ENCODE measurements at regions not wholly inside any gene's neighbourhood (a gene's known extent, or its start where the extent isn't known, plus 50 kb on each side); places are given as distances from the start of the nearest gene placed in this dataset.

DNA sequence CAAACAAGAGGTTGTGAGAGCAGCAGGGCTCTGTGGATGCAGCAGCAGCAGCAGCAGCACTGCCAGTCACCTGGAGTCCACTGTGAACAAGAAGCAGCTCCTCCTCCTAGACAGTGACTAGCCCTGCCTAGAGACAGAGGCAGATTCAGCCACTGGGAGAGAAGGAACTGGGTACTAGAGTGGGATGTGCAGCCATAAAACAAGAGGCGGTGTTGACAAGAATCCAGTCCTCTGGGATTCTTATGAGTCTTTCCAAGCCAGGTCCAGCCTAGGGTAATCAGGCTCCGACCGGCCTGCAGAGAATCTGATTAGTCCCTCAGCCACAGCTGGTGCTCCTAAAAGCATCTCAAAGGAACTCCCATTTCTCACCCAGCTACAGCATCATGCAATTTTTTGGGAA lies 83.9 kb upstream of the USP47 start:
- Histone ChIP-seq H3K4me3 (no peak overlapping the region), H3K27ac (no peak overlapping the region), H3K4me1 (ENCODE audit: control insufficient read depth in 1 of 2, low read depth in 2 of 2) (no peaks in the 10 kb centered on the region), H3K27me3 (replicated peaks; ENCODE audit: insufficient read depth) (no peaks in the 10 kb centered on the region), H3K36me3 (no peaks in the 10 kb centered on the region), H3K9me3 (no peaks in the 10 kb centered on the region)
- TF ChIP-seq, protein P1, sequence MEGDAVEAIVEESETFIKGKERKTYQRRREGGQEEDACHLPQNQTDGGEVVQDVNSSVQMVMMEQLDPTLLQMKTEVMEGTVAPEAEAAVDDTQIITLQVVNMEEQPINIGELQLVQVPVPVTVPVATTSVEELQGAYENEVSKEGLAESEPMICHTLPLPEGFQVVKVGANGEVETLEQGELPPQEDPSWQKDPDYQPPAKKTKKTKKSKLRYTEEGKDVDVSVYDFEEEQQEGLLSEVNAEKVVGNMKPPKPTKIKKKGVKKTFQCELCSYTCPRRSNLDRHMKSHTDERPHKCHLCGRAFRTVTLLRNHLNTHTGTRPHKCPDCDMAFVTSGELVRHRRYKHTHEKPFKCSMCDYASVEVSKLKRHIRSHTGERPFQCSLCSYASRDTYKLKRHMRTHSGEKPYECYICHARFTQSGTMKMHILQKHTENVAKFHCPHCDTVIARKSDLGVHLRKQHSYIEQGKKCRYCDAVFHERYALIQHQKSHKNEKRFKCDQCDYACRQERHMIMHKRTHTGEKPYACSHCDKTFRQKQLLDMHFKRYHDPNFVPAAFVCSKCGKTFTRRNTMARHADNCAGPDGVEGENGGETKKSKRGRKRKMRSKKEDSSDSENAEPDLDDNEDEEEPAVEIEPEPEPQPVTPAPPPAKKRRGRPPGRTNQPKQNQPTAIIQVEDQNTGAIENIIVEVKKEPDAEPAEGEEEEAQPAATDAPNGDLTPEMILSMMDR (IDR thresholded peaks at IDR 0.05): no peak
- ATAC-seq (ENCODE audit: insufficient number of reproducible peaks, low FRiP score, low read depth) (no peak), DNase-seq (ENCODE audit: low spot score) (no peak)

DNA sequence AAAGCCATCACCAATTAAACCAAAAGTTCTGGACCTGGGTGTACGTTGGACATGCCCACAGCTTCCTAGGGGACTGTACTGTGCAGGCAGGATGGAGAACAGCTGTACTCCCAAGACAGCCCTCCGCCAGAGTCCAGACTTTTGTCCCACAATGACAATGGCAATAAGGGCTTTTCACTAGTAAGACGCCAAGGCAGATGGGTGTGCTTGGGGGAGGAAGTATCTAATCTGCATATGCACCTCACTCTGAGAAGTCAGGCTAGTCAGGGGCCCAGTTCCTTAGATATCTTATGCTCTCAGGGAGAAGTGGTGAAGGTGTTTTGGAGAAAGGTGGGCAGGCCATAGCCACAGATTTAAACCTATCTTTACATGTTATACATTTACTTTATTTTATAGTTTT lies 85.1 kb upstream of the USP47 start:
- H3K27ac ChIP-seq: no peak overlapping the region
- no peaks in the 10 kb centered on the region for H3K9me3 ChIP-seq
- ATAC-seq (ENCODE audit: insufficient number of reproducible peaks, low FRiP score, low read depth) (no peak), DNase-seq (ENCODE audit: low spot score) (no peak)
- H3K4me1 ChIP-seq (ENCODE audit: control insufficient read depth in 1 of 2, low read depth in 2 of 2): no peaks in the 10 kb centered on the region
- TF ChIP-seq, protein P1 (IDR thresholded peaks at IDR 0.05): no peak
- no peak overlapping the region for H3K4me3 ChIP-seq
- H3K27me3 ChIP-seq (replicated peaks; ENCODE audit: insufficient read depth): no peaks in the 10 kb centered on the region
- H3K36me3 ChIP-seq: no peaks in the 10 kb centered on the region

DNA sequence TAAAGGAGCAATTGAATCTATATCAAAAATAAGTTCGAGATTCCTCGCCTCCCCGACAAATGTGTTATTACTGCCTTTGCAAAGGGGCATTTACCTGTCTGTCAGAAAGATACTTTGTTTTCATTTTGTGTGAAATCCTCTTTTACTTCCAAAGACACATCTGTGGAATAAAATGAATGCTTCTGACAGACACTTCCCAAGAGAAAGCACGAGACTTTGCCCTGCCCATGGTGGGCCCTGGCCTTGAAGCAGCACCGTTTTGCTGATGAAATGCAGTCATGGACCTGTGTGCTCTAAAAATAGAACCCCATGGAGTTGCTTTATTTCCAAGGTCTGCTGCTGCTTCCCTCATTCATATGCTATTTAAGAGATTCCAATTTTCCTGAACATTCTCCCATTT lies 85.9 kb upstream of the USP47 start:
- Histone ChIP-seq H3K9me3 (no peaks in the 10 kb centered on the region), H3K27me3 (replicated peaks; ENCODE audit: insufficient read depth) (no peaks in the 10 kb centered on the region), H3K4me3 (no peak overlapping the region), H3K4me1 (ENCODE audit: control insufficient read depth in 1 of 2, low read depth in 2 of 2) (no peaks in the 10 kb centered on the region), H3K27ac (no peak overlapping the region), H3K36me3 (no peaks in the 10 kb centered on the region)
- no peak for ATAC-seq (ENCODE audit: insufficient number of reproducible peaks, low FRiP score, low read depth)
- TF ChIP-seq, protein P1 (IDR thresholded peaks at IDR 0.05): no peak
- no peak for DNase-seq (ENCODE audit: low spot score)

DNA sequence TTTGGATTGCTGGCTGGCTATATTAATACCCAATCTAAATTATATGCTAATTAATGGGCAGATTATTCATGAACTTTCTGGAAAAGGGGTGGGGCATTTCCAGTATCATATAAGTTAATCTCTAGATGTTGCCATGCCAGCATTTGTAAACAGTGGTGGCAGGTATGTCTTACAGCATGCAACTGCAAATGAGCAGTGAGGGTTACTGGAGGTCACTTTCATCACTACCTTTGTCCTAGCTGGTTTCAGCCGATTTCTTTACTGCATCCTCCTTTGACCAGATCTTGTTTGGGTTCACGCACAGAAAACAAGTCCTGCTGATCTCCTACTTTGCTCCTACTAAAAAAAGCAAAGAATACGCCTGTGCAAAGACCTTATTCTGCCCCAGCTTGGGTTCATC lies 89.1 kb upstream of the USP47 start:
- H3K36me3 ChIP-seq: no peaks in the 10 kb centered on the region
- no peaks in the 10 kb centered on the region for H3K9me3 ChIP-seq
- no peak overlapping the region for H3K4me3 ChIP-seq
- no peaks in the 10 kb centered on the region for H3K27me3 ChIP-seq (replicated peaks; ENCODE audit: insufficient read depth)
- H3K27ac ChIP-seq: no peak overlapping the region
- DNase-seq (ENCODE audit: low spot score): no peak
- H3K4me1 ChIP-seq (ENCODE audit: control insufficient read depth in 1 of 2, low read depth in 2 of 2): peaks cover 5% of the 10 kb centered on the region in 2 donors
- TF ChIP-seq, protein P1 (IDR thresholded peaks at IDR 0.05): no peak
- no peak for ATAC-seq (ENCODE audit: insufficient number of reproducible peaks, low FRiP score, low read depth)

DNA sequence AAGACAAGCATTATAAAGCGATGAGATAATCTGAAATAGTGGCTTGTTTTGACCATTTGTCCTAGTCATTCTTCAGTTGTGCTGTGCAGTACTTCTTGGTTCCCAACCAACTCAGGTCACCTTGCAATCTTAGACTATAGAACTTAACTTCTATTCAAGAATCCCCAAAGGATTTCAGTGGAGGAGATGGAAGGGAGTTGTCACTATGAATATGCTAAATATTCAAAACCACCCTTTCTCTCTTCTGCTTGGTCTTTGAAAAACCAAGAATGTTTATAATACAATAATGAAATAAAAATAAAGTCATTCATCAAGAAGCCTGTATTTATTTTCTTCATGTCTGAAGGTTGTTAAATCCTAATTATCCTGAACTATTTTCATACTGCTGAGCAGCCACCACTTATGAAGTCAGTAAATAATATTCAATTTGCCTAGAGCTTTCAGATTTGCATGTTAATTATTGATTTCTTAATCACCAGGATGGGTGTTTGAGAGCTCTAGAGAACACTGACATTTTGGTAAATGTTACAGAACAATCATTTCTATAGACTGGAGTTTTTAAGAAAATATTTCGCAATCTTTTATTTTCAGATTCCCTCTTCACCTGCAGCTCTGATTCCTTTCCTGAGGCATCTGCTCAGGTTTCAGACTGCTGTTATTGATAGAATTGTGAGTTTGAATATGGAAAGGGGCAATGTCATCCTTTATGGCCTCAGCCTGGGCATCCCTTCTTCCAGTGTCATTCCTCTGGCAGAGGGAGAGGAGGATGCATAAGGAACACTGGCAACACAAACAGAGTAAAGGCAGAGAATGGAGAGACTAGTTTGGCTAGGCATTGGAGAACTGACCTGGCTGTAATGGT lies 91.5 kb upstream of the USP47 start:
- Histone ChIP-seq H3K9me3 (no peaks in the 10 kb centered on the region), H3K4me1 (ENCODE audit: control insufficient read depth in 1 of 2, low read depth in 2 of 2) (peaks cover 5% of the 10 kb centered on the region in 2 donors), H3K4me3 (no peak overlapping the region), H3K27ac (no peak overlapping the region), H3K27me3 (replicated peaks; ENCODE audit: insufficient read depth) (no peaks in the 10 kb centered on the region), H3K36me3 (no peaks in the 10 kb centered on the region)
- DNase-seq (ENCODE audit: low spot score) (no peak), ATAC-seq (ENCODE audit: insufficient number of reproducible peaks, low FRiP score, low read depth) (no peak)
- TF ChIP-seq, protein P1 (IDR thresholded peaks at IDR 0.05): no peak

Measured in thoracic aorta (tissue), 2 donors.